ENCODE measurements at regions not wholly inside any gene's neighbourhood (a gene's known extent, or its start where the extent isn't known, plus 50 kb on each side); places are given as distances from the start of the nearest gene placed in this dataset.
"Not testable (repeated sequence)": the region's sequence is repeated elsewhere in the genome, so short reads cannot be mapped to it uniquely, and the experiment has no call there.

DNA sequence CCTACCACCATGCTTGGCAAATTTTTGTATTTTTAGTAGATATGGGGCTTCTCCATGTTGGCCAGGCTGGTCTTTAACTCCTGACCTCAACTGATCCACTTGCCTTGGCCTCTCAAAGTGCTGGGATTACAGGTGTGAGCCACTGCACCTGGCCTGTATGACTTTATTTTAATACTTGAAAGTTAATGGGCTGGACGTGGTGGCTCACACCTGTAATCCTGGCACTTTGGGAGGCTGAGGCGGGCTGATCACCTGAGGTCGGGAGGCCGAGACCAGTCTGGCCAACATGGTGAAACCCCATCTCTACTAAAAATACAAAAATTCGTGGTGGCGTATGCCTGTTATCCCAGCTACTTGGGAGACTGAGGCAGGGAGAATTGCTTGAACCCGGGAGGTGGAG lies 105.9 kb upstream of the TPTE start:
- TF ChIP-seq, protein P1, sequence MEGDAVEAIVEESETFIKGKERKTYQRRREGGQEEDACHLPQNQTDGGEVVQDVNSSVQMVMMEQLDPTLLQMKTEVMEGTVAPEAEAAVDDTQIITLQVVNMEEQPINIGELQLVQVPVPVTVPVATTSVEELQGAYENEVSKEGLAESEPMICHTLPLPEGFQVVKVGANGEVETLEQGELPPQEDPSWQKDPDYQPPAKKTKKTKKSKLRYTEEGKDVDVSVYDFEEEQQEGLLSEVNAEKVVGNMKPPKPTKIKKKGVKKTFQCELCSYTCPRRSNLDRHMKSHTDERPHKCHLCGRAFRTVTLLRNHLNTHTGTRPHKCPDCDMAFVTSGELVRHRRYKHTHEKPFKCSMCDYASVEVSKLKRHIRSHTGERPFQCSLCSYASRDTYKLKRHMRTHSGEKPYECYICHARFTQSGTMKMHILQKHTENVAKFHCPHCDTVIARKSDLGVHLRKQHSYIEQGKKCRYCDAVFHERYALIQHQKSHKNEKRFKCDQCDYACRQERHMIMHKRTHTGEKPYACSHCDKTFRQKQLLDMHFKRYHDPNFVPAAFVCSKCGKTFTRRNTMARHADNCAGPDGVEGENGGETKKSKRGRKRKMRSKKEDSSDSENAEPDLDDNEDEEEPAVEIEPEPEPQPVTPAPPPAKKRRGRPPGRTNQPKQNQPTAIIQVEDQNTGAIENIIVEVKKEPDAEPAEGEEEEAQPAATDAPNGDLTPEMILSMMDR (IDR thresholded peaks at IDR 0.05), result not testable (repeated sequence)
- TF ChIP-seq POLR2A (IDR thresholded peaks at IDR 0.05), result not testable (repeated sequence)

All from Peyer's patch (tissue), 4 donors.